K562 (cell line): ENCODE measurements at regions not wholly inside any gene's neighbourhood (a gene's known extent, or its start where the extent isn't known, plus 50 kb on each side); places are given as distances from the start of the nearest gene placed in this dataset.

ENCODE experiments used
- ATAC-seq: fragments of 200-7000 bp; cut with Tn5 transposase; 3 replicates; pipeline ENCODE4 v1.9.1; 2020; ENCODE audit warnings: moderate library complexity
- BruUV-seq: library from RNA; stranded (reverse); fragments of 400-500 nt; replicated peaks from 2 replicates; lab custom pipeline; 2021; lab: Mats Ljungman, UMichigan
- CTCF ChIA-PET: fragments of 300-600 bp; formaldehyde crosslinking; extraction: SDS; loops from one replicate; lab custom pipeline; 2021; ENCODE audit warnings: low intra/inter-chr PET ratio; lab: Yijun Ruan, JAX
- POLR2A ChIA-PET: fragments of 300-600, 350-650 bp; sonication (Branson Sonifier 250); formaldehyde crosslinking; extraction: SDS; loops from one replicate; lab custom pipeline; 2021; ENCODE audit warnings: antibody characterized with exemption, inconsistent platforms; lab: Yijun Ruan, JAX
- DNase-seq, 4 experiments: peaks; one replicate each; pipeline versions ENCODE4 v3.0.0 to v3.0.0-alpha.2; 2011 to 2018; ENCODE audit warnings: low spot score in 3 of 4, mixed read lengths in 3 of 4; ENCODE audit errors: extremely low read depth in 1 of 4
- FAIRE-seq: peaks from 2 replicates; lab custom pipeline; 2011; peaks lifted over from hg19 to GRCh38; lab: Jason Lieb, UNC
- H2AFZ ChIP-seq: 2 replicates; pipeline ENCODE4 v1.6.0; 2011; ENCODE audit warnings: low read depth, low read length, control low read depth, inconsistent platforms
- H3K27ac ChIP-seq: fragments of 200-600 bp; 3 replicates; pipeline ENCODE4 v1.8.0; 2011; ENCODE audit warnings: low read depth, mild to moderate bottlenecking, control low read depth, inconsistent platforms, low read length, moderate library complexity, mixed read lengths; ENCODE audit errors: extremely low read depth
- H3K27me3 ChIP-seq, 2 experiments: fragments of 300-600 bp in 1 of 2; 2 replicates in 1 of 2; 3 replicates in 1 of 2; pipeline versions ENCODE4 v1.6.0 to v1.8.0; 2011; ENCODE audit warnings: inconsistent platforms in 2 of 2, low read length in 2 of 2, mild to moderate bottlenecking in 1 of 2, mixed read lengths in 1 of 2, moderate library complexity in 1 of 2; ENCODE audit not compliant: control insufficient read depth in 2 of 2, insufficient read depth in 2 of 2
- H3K36me3 ChIP-seq: fragments of 300-600 bp; 3 replicates; pipeline ENCODE4 v1.8.0; 2011; ENCODE audit warnings: mild to moderate bottlenecking, low read length, inconsistent platforms; ENCODE audit not compliant: control insufficient read depth, insufficient read depth
- H3K4me1 ChIP-seq, 2 experiments: fragments of 200-600 bp in 1 of 2; replicated peaks in 1 of 2; 2 replicates in 1 of 2; 3 replicates in 1 of 2; pipeline versions ENCODE4 v1.5.1 to v1.8.0; 2011; ENCODE audit warnings: inconsistent platforms in 2 of 2, low read length in 2 of 2, mild to moderate bottlenecking in 1 of 2, mixed read lengths in 1 of 2, moderate library complexity in 1 of 2; ENCODE audit not compliant: control insufficient read depth in 2 of 2, insufficient read depth in 2 of 2
- H3K4me2 ChIP-seq: 2 replicates; pipeline ENCODE4 v1.6.1; 2011; ENCODE audit warnings: low read length, control low read depth, inconsistent platforms, mixed read lengths; ENCODE audit not compliant: insufficient read depth
- H3K4me3 ChIP-seq: fragments of 200-600 bp; sonication (generic), shearing (Covaris generic); 2 replicates; pipeline ENCODE4 v1.5.1; 2016; ENCODE audit warnings: control low read depth, inconsistent platforms
- H3K79me2 ChIP-seq: fragments of 200-600 bp; 3 replicates; pipeline ENCODE4 v1.8.0; 2011; ENCODE audit warnings: low read length, inconsistent platforms; ENCODE audit not compliant: control insufficient read depth, insufficient read depth
- H3K9ac ChIP-seq, 2 experiments: 2 replicates each; pipeline versions ENCODE4 v1.6.0 to v1.6.1; 2011; ENCODE audit warnings: low read depth in 2 of 2, low read length in 2 of 2, control low read depth in 1 of 2, inconsistent platforms in 1 of 2, mild to moderate bottlenecking in 1 of 2, mixed read lengths in 1 of 2; ENCODE audit not compliant: insufficient read depth in 1 of 2
- H3K9me1 ChIP-seq: one replicate; pipeline ENCODE4 v1.6.0; 2011; ENCODE audit warnings: inconsistent platforms, mild to moderate bottlenecking, low read length, moderate library complexity; ENCODE audit not compliant: control insufficient read depth, insufficient read depth
- H3K9me3 ChIP-seq: replicated peaks from 2 replicates; pipeline ENCODE4 v1.5.1; 2011; ENCODE audit warnings: low read depth, low read length, inconsistent platforms; ENCODE audit not compliant: control insufficient read depth, insufficient read depth
- H4K20me1 ChIP-seq: replicated peaks from 2 replicates; pipeline ENCODE4 v1.6.1; 2011; ENCODE audit warnings: low read length, inconsistent platforms, mixed read lengths; ENCODE audit not compliant: control insufficient read depth, insufficient read depth
- BCOR ChIP-seq: fragments of 450-650 bp; IDR thresholded peaks from 2 replicates; pipeline ENCODE4 v1.6.1; 2016
- GATAD2A ChIP-seq: fragments of 450-650 bp; IDR thresholded peaks from 2 replicates; pipeline ENCODE4 v1.6.1; 2017
- HDAC2 ChIP-seq: fragments of 450-650 bp; IDR thresholded peaks from 2 replicates; pipeline ENCODE4 v1.6.1; 2016; ENCODE audit warnings: mild to moderate bottlenecking
- KDM1A ChIP-seq, 2 experiments: fragments of 450-650 bp; IDR thresholded peaks; 2 replicates each; pipeline ENCODE4 v1.6.1; 2016; ENCODE audit warnings: mild to moderate bottlenecking in 2 of 2
- NCOA6 ChIP-seq: fragments of 450-650 bp; IDR thresholded peaks from 2 replicates; pipeline ENCODE4 v1.6.1; 2017; ENCODE audit warnings: mild to moderate bottlenecking
- POLR2B ChIP-seq: fragments of 450-650 bp; IDR thresholded peaks from 2 replicates; pipeline ENCODE4 v1.6.1; 2018; ENCODE audit warnings: low read depth; ENCODE audit not compliant: partially characterized antibody
- RAD51 ChIP-seq: fragments of 450-650 bp; IDR thresholded peaks from 2 replicates; pipeline ENCODE4 v1.7.1; 2016; ENCODE audit warnings: low read depth, mild to moderate bottlenecking, borderline replicate concordance
- RBM25 ChIP-seq: fragments of 200-400 bp; formaldehyde crosslinking; IDR thresholded peaks from 2 replicates; pipeline ENCODE4 v1.6.1; 2018; ENCODE audit warnings: low read length, low read depth, moderate library complexity; ENCODE audit not compliant: severe bottlenecking
- RFX1 ChIP-seq: fragments of 450-650 bp; IDR thresholded peaks from 2 replicates; pipeline ENCODE4 v1.6.1; 2016; ENCODE audit warnings: mild to moderate bottlenecking, moderate library complexity
- ZFP36 ChIP-seq: fragments of 150-350 bp; IDR thresholded peaks from 2 replicates; pipeline ENCODE4 v1.6.1; 2018; ENCODE audit warnings: low read length, low read depth; ENCODE audit not compliant: partially characterized antibody
- WGBS: fragments of 100-300 bp; shearing (Covaris generic); methylation state at CpG from one replicate; pipeline ENCODE4 v1.1.6; 2016; ENCODE audit warnings: low coverage, mixed read lengths; ENCODE audit not compliant: insufficient coverage; ENCODE audit errors: missing lambda C conversion rate; 5-methylcytosine and 5-hydroxymethylcytosine counted together
- in situ Hi-C: fragments of 300-500 bp; cut with MboI; formaldehyde crosslinking; loops from 4 replicates; pipeline ENCODE4 v1.15.0; 2018; ENCODE audit warnings: inconsistent platforms, mixed read lengths
- intact Hi-C: fragments of 100-400 bp; cut with micrococcal nuclease; formaldehyde crosslinking; loops from 2 replicates; pipeline ENCODE4 v1.14.2; 2022
- TF ChIP-seq, protein P1 (sequence below), 2 experiments: IDR thresholded peaks; 2 replicates each; pipeline ENCODE4 v1.6.1; 2012; ENCODE audit warnings: improper control_type of control experiment in 2 of 2, low read depth in 2 of 2, low read length in 2 of 2, borderline replicate concordance in 1 of 2

DNA sequence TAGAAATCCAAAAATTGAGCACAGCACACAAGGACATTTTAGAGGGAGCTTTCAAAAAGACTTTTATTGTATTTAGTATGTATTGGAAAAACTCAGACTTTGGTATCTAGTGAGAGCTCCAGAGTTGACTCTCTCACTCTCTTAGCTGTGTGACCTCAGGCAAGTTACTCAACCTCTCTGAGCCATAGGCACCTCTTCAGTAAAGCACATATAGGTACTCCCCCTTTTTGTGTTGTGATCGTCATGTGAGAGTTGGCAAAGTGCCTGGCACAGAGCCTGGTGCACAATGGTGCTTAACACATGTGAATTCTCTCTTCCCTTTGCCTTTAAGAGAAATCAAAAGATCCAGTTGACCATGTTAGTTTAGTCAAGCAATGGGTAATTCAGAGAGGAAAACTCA, 186.2 kb downstream of the TMEM38B start:
- H3K9ac ChIP-seq, result no peak overlapping the region
- DNase-seq, result no peak
- TF ChIP-seq KDM1A (IDR thresholded peaks at IDR 0.05) (peak in 1 of 2 experiments; percentile 32; a peak in 1 of 4 replicates), RAD51 (no peak), NCOA6 (no peak), GATAD2A (no peak), BCOR (peak; percentile 56), POLR2B (no peak), HDAC2 (peak; percentile 55; the same call in 1 of the 2 replicates), ZFP36 (peak; percentile 85), RBM25 (peak; percentile 94), RFX1 (no peak)
- TF ChIP-seq, protein P1, sequence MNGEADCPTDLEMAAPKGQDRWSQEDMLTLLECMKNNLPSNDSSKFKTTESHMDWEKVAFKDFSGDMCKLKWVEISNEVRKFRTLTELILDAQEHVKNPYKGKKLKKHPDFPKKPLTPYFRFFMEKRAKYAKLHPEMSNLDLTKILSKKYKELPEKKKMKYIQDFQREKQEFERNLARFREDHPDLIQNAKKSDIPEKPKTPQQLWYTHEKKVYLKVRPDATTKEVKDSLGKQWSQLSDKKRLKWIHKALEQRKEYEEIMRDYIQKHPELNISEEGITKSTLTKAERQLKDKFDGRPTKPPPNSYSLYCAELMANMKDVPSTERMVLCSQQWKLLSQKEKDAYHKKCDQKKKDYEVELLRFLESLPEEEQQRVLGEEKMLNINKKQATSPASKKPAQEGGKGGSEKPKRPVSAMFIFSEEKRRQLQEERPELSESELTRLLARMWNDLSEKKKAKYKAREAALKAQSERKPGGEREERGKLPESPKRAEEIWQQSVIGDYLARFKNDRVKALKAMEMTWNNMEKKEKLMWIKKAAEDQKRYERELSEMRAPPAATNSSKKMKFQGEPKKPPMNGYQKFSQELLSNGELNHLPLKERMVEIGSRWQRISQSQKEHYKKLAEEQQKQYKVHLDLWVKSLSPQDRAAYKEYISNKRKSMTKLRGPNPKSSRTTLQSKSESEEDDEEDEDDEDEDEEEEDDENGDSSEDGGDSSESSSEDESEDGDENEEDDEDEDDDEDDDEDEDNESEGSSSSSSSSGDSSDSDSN (IDR thresholded peaks at IDR 0.05; ENCODE audit: borderline replicate concordance in 1 of 2, low read depth in 2 of 2, low read length in 2 of 2), result no peak
- TF ChIP-seq, all 486 proteins: peak for 5
- Histone ChIP-seq H3K27me3 (no peaks in the 10 kb centered on the region), H3K4me2 (no peak overlapping the region), H3K27ac (no peak overlapping the region), H2AFZ (no peak overlapping the region), H3K9me1 (no peaks in the 10 kb centered on the region), H3K9me3 (no peaks in the 10 kb centered on the region), H3K79me2 (no peaks in the 10 kb centered on the region), H3K36me3 (no peaks in the 10 kb centered on the region), H3K4me1 (peaks cover 0 to 14% of the 10 kb centered on the region in 2 experiments; a peak in 4 of 5 replicates), H3K4me3 (no peak overlapping the region), H4K20me1 (no peaks in the 10 kb centered on the region)
- 13% methylated on average over 1 of the region's 1 CpG for WGBS
- intact Hi-C loops (no loop called here), in situ Hi-C loops (loop anchor here (25.0 kb wide), 1 partner anchor 1282 kb away; no protein-coding TSS in a partner anchor)
- no TSS peak for BruUV-seq
- FAIRE-seq (no peak), ATAC-seq (no peak)
- ChIA-PET CTCF (interaction anchor here (4.1 kb wide), 1 partner anchor 38 kb away, joined by 24 read pairs; no protein-coding TSS in a partner anchor), POLR2A (no interaction called here)
